ENCODE measurements at regions not wholly inside any gene's neighbourhood (a gene's known extent, or its start where the extent isn't known, plus 50 kb on each side); places are given as distances from the start of the nearest gene placed in this dataset.
"Not testable (repeated sequence)": the region's sequence is repeated elsewhere in the genome, so short reads cannot be mapped to it uniquely, and the experiment has no call there.

GRCh38 chr21:8194042-8194441 is 2327.3 kb upstream of the TPTE start:
- H3K4me2 ChIP-seq; H3K4me1 ChIP-seq; H3K9me3 ChIP-seq; CTCF ChIA-PET; H3K4me3 ChIP-seq; DNase-seq (ENCODE audit: low read depth in 1 of 2, low spot score in 1 of 2); FAIRE-seq; POLR2A ChIA-PET; H3K27ac ChIP-seq: not testable (repeated sequence)
- peak; percentile 88 to 90 for ATAC-seq
- no CpG with 5 or more reads among the region's 17 CpGs for WGBS (ENCODE audit: missing lambda C conversion rate)

DNA sequence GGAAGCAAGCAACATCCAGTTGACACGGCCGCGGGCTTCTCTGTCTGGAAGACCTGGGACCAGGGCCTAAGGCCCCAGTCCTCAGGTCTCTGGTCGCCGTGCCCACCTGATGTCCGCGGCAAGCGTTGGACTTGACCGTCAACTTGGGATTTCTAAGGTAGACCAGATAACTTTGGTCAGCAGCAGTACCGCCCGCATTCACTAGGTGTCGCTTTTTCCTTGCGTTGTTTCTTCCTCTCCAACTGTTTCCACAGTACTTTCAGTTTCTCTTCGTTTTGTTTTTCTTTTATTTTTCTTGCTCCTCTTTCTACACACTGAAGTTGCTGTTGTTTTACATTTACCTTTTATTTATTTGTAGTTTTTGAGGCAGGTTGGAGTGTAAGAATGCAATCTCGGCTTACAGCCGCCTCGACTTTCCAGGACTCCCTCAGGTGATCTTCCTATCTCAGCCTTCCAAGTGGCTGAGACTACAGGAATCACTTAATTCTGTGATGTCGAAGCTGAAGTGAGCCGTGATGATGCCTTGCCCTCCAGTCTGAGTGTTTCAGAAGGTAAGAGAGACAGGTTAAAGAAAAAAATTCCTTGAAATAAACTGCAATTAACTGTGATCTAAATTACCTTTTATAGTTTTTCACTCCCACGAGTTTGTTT is 2323.9 kb upstream of the TPTE start:
- H3K4me3 ChIP-seq; POLR2A ChIA-PET; H3K27ac ChIP-seq; H3K9me3 ChIP-seq; DNase-seq (ENCODE audit: low read depth in 1 of 2, low spot score in 1 of 2); CTCF ChIA-PET; H3K4me1 ChIP-seq; H3K4me2 ChIP-seq; FAIRE-seq: not testable (repeated sequence)
- no CpG with 5 or more reads among the region's 20 CpGs for WGBS (ENCODE audit: missing lambda C conversion rate)
- ATAC-seq = peak; percentile 62 to 64

DNA sequence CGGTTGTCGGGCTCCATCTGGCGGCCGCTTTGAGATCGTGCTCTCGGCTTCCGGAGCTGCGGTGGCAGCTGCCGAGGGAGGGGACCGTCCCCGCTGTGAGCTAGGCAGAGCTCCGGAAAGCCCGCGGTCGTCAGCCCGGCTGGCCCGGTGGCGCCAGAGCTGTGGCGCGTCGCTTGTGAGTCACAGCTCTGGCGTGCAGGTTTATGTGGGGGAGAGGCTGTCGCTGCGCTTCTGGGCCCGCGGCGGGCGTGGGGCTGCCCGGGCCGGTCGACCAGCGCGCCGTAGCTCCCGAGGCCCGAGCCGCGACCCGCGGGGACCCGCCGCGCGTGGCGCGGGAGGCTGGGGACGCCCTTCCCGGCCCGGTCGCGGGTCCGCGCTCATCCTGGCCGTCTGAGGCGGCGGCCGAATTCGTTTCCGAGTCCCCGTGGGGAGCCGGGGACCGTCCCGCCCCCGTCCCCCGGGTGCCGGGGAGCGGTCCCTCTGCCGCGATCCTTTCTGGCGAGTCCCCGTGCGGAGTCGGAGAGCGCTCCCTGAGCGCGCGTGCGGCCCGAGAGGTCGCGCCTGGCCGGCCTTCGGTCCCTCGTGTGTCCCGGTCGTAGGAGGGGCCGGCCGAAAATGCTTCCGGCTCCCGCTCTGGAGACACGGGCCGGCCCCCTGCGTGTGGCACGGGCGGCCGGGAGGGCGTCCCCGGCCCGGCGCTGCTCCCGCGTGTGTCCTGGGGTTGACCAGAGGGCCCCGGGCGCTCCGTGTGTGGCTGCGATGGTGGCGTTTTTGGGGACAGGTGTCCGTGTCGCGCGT is 2316.1 kb upstream of the TPTE start:
- CTCF ChIA-PET; FAIRE-seq; H3K4me3 ChIP-seq; H3K9me3 ChIP-seq; DNase-seq (ENCODE audit: low read depth in 1 of 2, low spot score in 1 of 2); POLR2A ChIA-PET; H3K4me2 ChIP-seq; H3K4me1 ChIP-seq; H3K27ac ChIP-seq: not testable (repeated sequence)
- WGBS (ENCODE audit: missing lambda C conversion rate) = no CpG with 5 or more reads among the region's 111 CpGs
- peak in 1 of 2 experiments; percentile 88; a peak in 3 of 6 replicates for ATAC-seq

DNA sequence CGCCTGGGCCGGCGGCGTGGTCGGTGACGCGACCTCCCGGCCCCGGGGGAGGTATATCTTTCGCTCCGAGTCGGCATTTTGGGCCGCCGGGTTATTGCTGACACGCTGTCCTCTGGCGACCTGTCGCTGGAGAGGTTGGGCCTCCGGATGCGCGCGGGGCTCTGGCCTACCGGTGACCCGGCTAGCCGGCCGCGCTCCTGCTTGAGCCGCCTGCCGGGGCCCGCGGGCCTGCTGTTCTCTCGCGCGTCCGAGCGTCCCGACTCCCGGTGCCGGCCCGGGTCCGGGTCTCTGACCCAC is 2315.5 kb upstream of the TPTE start:
- DNase-seq (ENCODE audit: low read depth in 1 of 2, low spot score in 1 of 2); H3K9me3 ChIP-seq; H3K4me1 ChIP-seq; H3K4me2 ChIP-seq; FAIRE-seq; H3K4me3 ChIP-seq; ATAC-seq; CTCF ChIA-PET; H3K27ac ChIP-seq; POLR2A ChIA-PET: not testable (repeated sequence)
- WGBS (ENCODE audit: missing lambda C conversion rate) = no CpG with 5 or more reads among the region's 40 CpGs

- H3K4me2 ChIP-seq; H3K4me1 ChIP-seq; DNase-seq (ENCODE audit: low read depth in 1 of 2, low spot score in 1 of 2); CTCF ChIA-PET; ATAC-seq; H3K9me3 ChIP-seq; FAIRE-seq; POLR2A ChIA-PET; H3K4me3 ChIP-seq; H3K27ac ChIP-seq: not testable (repeated sequence)
- WGBS (ENCODE audit: missing lambda C conversion rate) = no CpG with 5 or more reads among the region's 111 CpGs
These were observed 2308.3 kb upstream of the TPTE start for GRCh38 chr21:8212986-8213550.

- ATAC-seq = not testable (repeated sequence)
These were observed 2306.8 kb upstream of the TPTE start for GRCh38 chr21:8214539-8214938.

DNA sequence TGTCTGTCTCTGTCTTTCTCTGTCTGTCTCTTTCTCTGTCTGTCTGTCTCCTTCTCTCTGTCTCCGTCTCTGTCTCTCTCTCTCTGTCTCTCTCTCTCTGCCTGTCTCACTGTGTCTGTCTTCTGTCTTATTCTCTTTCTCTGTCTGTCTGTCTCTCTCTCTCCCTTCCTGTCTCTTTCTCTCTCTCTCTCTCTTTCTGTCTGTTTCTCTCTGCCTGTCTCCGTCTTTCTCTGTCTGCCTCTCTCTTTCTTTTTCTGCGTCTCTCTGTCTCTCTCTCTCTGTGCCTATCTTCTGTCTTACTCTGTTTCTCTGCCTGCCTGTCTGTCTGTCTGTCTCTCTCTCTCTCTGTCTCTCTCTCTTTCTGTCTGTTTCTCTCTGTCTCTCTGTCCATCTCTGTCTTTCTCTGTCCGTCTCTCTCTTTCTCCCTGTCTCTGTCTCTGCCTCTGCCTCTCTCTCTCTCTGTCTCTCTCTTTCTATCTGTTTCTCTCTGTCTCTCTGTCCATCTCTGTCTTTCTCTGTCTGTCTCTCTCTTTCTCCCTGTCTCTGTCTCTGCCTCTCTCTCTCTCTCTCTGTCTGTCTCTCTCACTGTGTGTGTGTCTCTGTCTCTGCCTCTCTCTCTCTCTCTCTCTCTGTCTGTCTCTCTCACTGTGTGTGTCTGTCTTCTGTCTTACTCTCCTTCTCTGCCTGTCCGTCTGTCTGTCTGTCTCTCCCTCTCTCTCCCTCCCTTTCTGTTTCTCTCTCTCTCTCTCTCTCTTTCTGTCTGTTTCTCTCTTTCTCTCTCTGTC is 2291.8 kb upstream of the TPTE start:
- POLR2A ChIA-PET = not testable (repeated sequence)

More at GRCh38 chr21:8214539-8214938, 2306.8 kb upstream of the TPTE start:
- H3K9me3 ChIP-seq; H3K4me2 ChIP-seq; H3K4me3 ChIP-seq; CTCF ChIA-PET; H3K27ac ChIP-seq; H3K4me1 ChIP-seq; DNase-seq (ENCODE audit: low read depth in 1 of 2, low spot score in 1 of 2); FAIRE-seq; POLR2A ChIA-PET: not testable (repeated sequence)
- WGBS (ENCODE audit: missing lambda C conversion rate) = no CpG with 5 or more reads among the region's 70 CpGs

DNA sequence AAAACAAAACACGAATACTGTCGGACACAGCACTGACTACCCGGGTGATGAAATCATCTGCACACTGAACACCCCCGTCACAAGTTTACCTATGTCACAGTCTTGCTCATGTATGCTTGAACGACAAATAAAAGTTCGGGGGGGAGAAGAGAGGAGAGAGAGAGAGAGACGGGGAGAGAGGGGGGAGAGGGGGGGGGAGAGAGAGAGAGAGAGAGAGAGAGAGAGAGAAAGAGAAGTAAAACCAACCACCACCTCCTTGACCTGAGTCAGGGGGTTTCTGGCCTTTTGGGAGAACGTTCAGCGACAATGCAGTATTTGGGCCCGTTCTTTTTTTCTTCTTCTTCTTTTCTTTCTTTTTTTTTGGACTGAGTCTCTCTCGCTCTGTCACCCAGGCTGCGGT is 2290.1 kb upstream of the TPTE start:
- peak in 1 of 2 experiments; percentile 67; a peak in 1 of 6 replicates for ATAC-seq
- CTCF ChIA-PET; H3K4me2 ChIP-seq; DNase-seq (ENCODE audit: low read depth in 1 of 2, low spot score in 1 of 2); FAIRE-seq; H3K9me3 ChIP-seq; H3K4me1 ChIP-seq; POLR2A ChIA-PET; H3K27ac ChIP-seq; H3K4me3 ChIP-seq: not testable (repeated sequence)
- 60% methylated on average over 3 of the region's 12 CpGs for WGBS (ENCODE audit: missing lambda C conversion rate)

More for the DNA sequence above, 2291.8 kb upstream of the TPTE start:
- FAIRE-seq; H3K4me2 ChIP-seq; H3K4me3 ChIP-seq; CTCF ChIA-PET; H3K4me1 ChIP-seq; DNase-seq (ENCODE audit: low read depth in 1 of 2, low spot score in 1 of 2); H3K9me3 ChIP-seq; H3K27ac ChIP-seq: not testable (repeated sequence)
- peak; percentile 28 to 32; a peak in 3 of 6 replicates for ATAC-seq
- no CpG with 5 or more reads among the region's 5 CpGs for WGBS (ENCODE audit: missing lambda C conversion rate)

DNA sequence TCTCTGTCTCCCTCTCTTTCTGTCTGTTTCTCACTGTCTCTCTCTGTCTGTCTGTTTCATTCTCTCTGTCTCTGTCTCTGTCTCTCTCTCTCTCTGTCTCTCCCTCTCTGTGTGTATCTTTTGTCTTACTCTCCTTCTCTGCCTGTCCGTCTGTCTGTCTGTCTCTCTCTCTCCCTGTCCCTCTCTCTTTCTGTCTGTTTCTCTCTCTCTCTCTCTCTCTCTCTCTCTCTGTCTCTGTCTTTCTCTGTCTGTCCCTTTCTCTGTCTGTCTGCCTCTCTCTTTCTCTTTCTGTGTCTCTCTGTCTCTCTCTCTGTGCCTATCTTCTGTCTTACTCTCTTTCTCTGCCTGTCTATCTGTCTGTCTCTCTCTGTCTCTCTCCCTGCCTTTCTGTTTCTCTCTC is 2288.4 kb upstream of the TPTE start:
- DNase-seq (ENCODE audit: low read depth in 1 of 2, low spot score in 1 of 2); CTCF ChIA-PET; H3K4me2 ChIP-seq; H3K27ac ChIP-seq; H3K4me1 ChIP-seq; H3K4me3 ChIP-seq; H3K9me3 ChIP-seq; FAIRE-seq; ATAC-seq; POLR2A ChIA-PET: not testable (repeated sequence)
- WGBS (ENCODE audit: missing lambda C conversion rate) = 0% methylated on average over 1 of the region's 1 CpG

DNA sequence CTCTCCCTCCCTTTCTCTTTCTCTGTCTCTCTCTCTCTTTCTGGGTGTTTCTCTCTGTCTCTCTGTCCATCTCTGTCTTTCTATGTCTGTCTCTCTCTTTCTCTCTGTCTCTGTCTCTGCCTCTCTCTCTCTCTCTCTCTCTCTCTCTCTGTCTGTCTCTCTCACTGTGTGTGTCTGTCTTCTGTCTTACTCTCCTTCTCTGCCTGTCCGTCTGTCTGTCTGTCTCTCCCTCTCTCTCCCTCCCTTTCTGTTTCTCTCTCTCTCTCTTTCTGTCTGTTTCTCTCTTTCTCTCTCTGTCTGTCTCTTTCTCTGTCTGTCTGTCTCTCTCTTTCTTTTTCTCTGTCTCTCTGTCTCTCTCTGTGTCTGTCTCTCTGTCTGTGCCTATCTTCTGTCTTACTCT is 2287.3 kb upstream of the TPTE start:
- H3K27ac ChIP-seq; H3K4me2 ChIP-seq; FAIRE-seq; H3K4me1 ChIP-seq; CTCF ChIA-PET; POLR2A ChIA-PET; H3K9me3 ChIP-seq; H3K4me3 ChIP-seq; DNase-seq (ENCODE audit: low read depth in 1 of 2, low spot score in 1 of 2): not testable (repeated sequence)
- no CpG with 5 or more reads among the region's 1 CpG for WGBS (ENCODE audit: missing lambda C conversion rate)
- 0 out of 6 replicates have a peak, but pooled peaks of 1 of the 2 experiments have one; percentile 19 for ATAC-seq
